Effector CD8-positive, alpha-beta T cell (primary cell): ENCODE measurements at regions not wholly inside any gene's neighbourhood (a gene's known extent, or its start where the extent isn't known, plus 50 kb on each side); places are given as distances from the start of the nearest gene placed in this dataset.

ENCODE experiments used
- DNase-seq: peaks from one replicate; lab custom pipeline; 2025; lab: John Stamatoyannopoulos, UW

GRCh38 chr10:104505521-104506042 lies 135.5 kb upstream of the SORCS3 start:
- DNase-seq = no peak

GRCh38 chr10:104509981-104510380 lies 131.1 kb upstream of the SORCS3 start:
- no peak for DNase-seq

- no peak for DNase-seq
Measured at GRCh38 chr10:104510644-104511043, 130.4 kb upstream of the SORCS3 start.

- DNase-seq = no peak
Measured at GRCh38 chr10:104512800-104513199, 128.3 kb upstream of the SORCS3 start.

GRCh38 chr10:104515678-104516199 lies 125.4 kb upstream of the SORCS3 start:
- DNase-seq = no peak

- no peak for DNase-seq
Measured at GRCh38 chr10:104516986-104517385, 124.1 kb upstream of the SORCS3 start.

- DNase-seq = no peak
Measured at GRCh38 chr10:104517946-104518345, 123.1 kb upstream of the SORCS3 start.

GRCh38 chr10:104518891-104519290 lies 122.2 kb upstream of the SORCS3 start:
- DNase-seq = no peak

GRCh38 chr10:104520653-104521052 lies 120.4 kb upstream of the SORCS3 start:
- DNase-seq = no peak

- DNase-seq = no peak
Measured at GRCh38 chr10:104521901-104522694, 119.0 kb upstream of the SORCS3 start.

GRCh38 chr10:104526188-104526587 lies 114.9 kb upstream of the SORCS3 start:
- no peak for DNase-seq

GRCh38 chr10:104527013-104527412 lies 114.1 kb upstream of the SORCS3 start:
- no peak for DNase-seq

- DNase-seq = no peak
Measured at GRCh38 chr10:104540181-104540580, 100.9 kb upstream of the SORCS3 start.

GRCh38 chr10:104541820-104542219 lies 99.3 kb upstream of the SORCS3 start:
- DNase-seq = no peak

GRCh38 chr10:104546336-104546735 lies 94.8 kb upstream of the SORCS3 start:
- no peak for DNase-seq

- DNase-seq = no peak
Measured at GRCh38 chr10:104546756-104547155, 94.3 kb upstream of the SORCS3 start.

GRCh38 chr10:104548090-104548489 lies 93.0 kb upstream of the SORCS3 start:
- DNase-seq = no peak

- no peak for DNase-seq
Measured at GRCh38 chr10:104556831-104557230, 84.3 kb upstream of the SORCS3 start.

GRCh38 chr10:104557966-104558365 lies 83.1 kb upstream of the SORCS3 start:
- no peak for DNase-seq

- DNase-seq = no peak
Measured at GRCh38 chr10:104559935-104560334, 81.2 kb upstream of the SORCS3 start.

- no peak for DNase-seq
Measured at GRCh38 chr10:104563051-104563450, 78.0 kb upstream of the SORCS3 start.

- no peak for DNase-seq
Measured at GRCh38 chr10:104563548-104563947, 77.5 kb upstream of the SORCS3 start.

GRCh38 chr10:104574427-104574826 lies 66.7 kb upstream of the SORCS3 start:
- no peak for DNase-seq

- DNase-seq = no peak
Measured at GRCh38 chr10:104574838-104575237, 66.3 kb upstream of the SORCS3 start.
